Calu3 (cell line): ENCODE measurements at regions not wholly inside any gene's neighbourhood (a gene's known extent, or its start where the extent isn't known, plus 50 kb on each side); places are given as distances from the start of the nearest gene placed in this dataset.
"Not testable (repeated sequence)": the region's sequence is repeated elsewhere in the genome, so short reads cannot be mapped to it uniquely, and the experiment has no call there.

Experiments
- BruUV-seq: library from RNA; stranded (reverse); fragments of 400-500 nt; replicated peaks from 2 replicates; lab custom pipeline; 2021; lab: Mats Ljungman, UMichigan
- CTCF ChIA-PET: fragments of 300-600 bp; sonication (Branson Sonifier 250); formaldehyde crosslinking; loops from one replicate; lab custom pipeline; 2022; ENCODE audit warnings: antibody characterized with exemption; lab: Charles Lee
- DNase-seq: peaks from one replicate; pipeline ENCODE4 v3.0.0; 2022
- H3K27ac Mint-ChIP-seq: one replicate; pipeline ENCODE4 v1.8.0; 2022; ENCODE audit warnings: mixed read lengths; ENCODE audit not compliant: unreplicated experiment
- H3K27me3 Mint-ChIP-seq: one replicate; pipeline ENCODE4 v1.8.0; 2022; ENCODE audit warnings: mixed read lengths; ENCODE audit not compliant: unreplicated experiment
- H3K36me3 Mint-ChIP-seq: one replicate; pipeline ENCODE4 v1.8.0; 2022; ENCODE audit warnings: mild to moderate bottlenecking, moderate library complexity, mixed read lengths; ENCODE audit not compliant: insufficient read depth, unreplicated experiment
- H3K4me1 Mint-ChIP-seq: one replicate; pipeline ENCODE4 v1.8.0; 2022; ENCODE audit warnings: mild to moderate bottlenecking, low read depth, mixed read lengths; ENCODE audit not compliant: unreplicated experiment
- H3K4me3 Mint-ChIP-seq: one replicate; pipeline ENCODE4 v1.8.0; 2022; ENCODE audit warnings: mild to moderate bottlenecking, low read depth, moderate library complexity, mixed read lengths; ENCODE audit not compliant: unreplicated experiment
- H3K9me3 Mint-ChIP-seq: one replicate; pipeline ENCODE4 v1.8.0; 2022; ENCODE audit warnings: low read depth, mixed read lengths; ENCODE audit not compliant: unreplicated experiment
- CTCF ChIP-seq: fragments of 200-600 bp; IDR thresholded peaks from one replicate; pipeline ENCODE4 v1.8.0; 2022; ENCODE audit warnings: antibody characterized with exemption; ENCODE audit not compliant: unreplicated experiment
- intact Hi-C: fragments of 100-400 bp; cut with micrococcal nuclease; formaldehyde crosslinking; loops from one replicate; pipeline ENCODE4 v1.10.0; 2022; ENCODE audit not compliant: unreplicated experiment

GRCh38 chr4:126544276-126544675 is 1088.5 kb upstream of the INTU start:
- CTCF ChIA-PET, result no interaction called here
- TF ChIP-seq CTCF, result no peak
- no peak for DNase-seq
- BruUV-seq, result no TSS peak
- Mint-ChIP-seq H3K27ac (no peak overlapping the region), H3K4me1 (no peaks in the 10 kb centered on the region), H3K4me3 (no peak overlapping the region), H3K27me3 (no peaks in the 10 kb centered on the region), H3K36me3 (no peaks in the 10 kb centered on the region), H3K9me3 (no peaks in the 10 kb centered on the region)
- intact Hi-C loops, result no loop called here

DNA sequence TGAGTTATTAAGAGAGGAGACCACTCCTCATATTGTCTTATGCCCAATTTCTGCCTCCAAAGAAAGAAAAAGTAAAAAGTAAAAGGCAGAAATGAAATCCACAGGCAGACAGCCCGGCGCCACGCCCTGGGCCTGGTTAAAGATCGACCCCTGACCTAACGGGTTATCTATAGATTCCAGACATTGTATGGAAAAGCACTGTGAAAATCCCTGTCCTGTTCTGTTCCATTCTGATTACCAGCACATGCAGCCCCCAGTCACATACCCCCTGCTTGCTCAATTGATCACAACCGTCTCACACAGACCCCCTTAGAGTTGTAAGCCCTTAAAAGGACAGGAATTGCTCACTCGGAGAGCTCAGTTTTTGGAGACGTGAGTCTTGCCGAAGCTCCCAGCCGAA is 1086.6 kb upstream of the INTU start:
- DNase-seq, H3K9me3 Mint-ChIP-seq, H3K27ac Mint-ChIP-seq, H3K36me3 Mint-ChIP-seq, H3K4me1 Mint-ChIP-seq, H3K4me3 Mint-ChIP-seq, BruUV-seq, intact Hi-C loops, H3K27me3 Mint-ChIP-seq: not testable (repeated sequence)
- CTCF ChIA-PET, result interaction anchor here (0.6 kb wide), 1 partner anchor 164 kb away, joined by 3 read pairs; no protein-coding TSS in a partner anchor

GRCh38 chr4:126547352-126547751 is 1085.4 kb upstream of the INTU start:
- Mint-ChIP-seq H3K4me1 (no peaks in the 10 kb centered on the region), H3K36me3 (no peaks in the 10 kb centered on the region), H3K4me3 (no peak overlapping the region), H3K27me3 (no peaks in the 10 kb centered on the region), H3K27ac (no peak overlapping the region), H3K9me3 (no peaks in the 10 kb centered on the region)
- intact Hi-C loops, result no loop called here
- BruUV-seq, result no TSS peak
- no peak for DNase-seq
- CTCF ChIA-PET, result no interaction called here
- TF ChIP-seq CTCF, result no peak

- DNase-seq, result no peak
- CTCF ChIA-PET, result no interaction called here
- H3K4me1 Mint-ChIP-seq, result no peaks in the 10 kb centered on the region
- no peaks in the 10 kb centered on the region for H3K36me3 Mint-ChIP-seq
- no peak overlapping the region for H3K27ac Mint-ChIP-seq
- BruUV-seq, result no TSS peak
- TF ChIP-seq CTCF, result no peak
- no peaks in the 10 kb centered on the region for H3K27me3 Mint-ChIP-seq
- no peaks in the 10 kb centered on the region for H3K9me3 Mint-ChIP-seq
- intact Hi-C loops, result no loop called here
- no peak overlapping the region for H3K4me3 Mint-ChIP-seq
Observed at GRCh38 chr4:126548890-126549289, 1083.9 kb upstream of the INTU start.

DNA sequence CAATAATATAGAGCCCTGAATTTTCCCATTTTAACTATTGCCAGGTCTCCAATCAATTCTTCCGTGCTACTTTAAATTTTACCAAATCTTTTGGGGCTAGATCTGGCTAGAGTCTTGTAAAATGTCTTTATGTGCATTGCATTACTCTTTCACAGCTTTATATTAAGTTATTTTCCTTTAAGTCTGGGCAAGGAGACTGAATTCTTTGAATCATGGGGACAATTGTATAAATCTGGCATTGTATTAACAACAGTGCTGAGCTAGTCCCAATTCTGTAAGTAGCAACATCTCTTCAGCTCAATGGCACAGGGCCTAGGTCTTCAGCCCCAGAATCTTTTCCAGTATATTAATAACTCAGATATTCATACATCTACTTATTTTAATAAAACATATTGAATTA is 1080.4 kb upstream of the INTU start:
- Mint-ChIP-seq H3K27me3 (no peaks in the 10 kb centered on the region), H3K4me1 (no peaks in the 10 kb centered on the region), H3K36me3 (no peaks in the 10 kb centered on the region), H3K4me3 (no peak overlapping the region), H3K9me3 (no peaks in the 10 kb centered on the region), H3K27ac (no peak overlapping the region)
- no TSS peak for BruUV-seq
- CTCF ChIA-PET, result no interaction called here
- DNase-seq, result no peak
- intact Hi-C loops, result no loop called here
- TF ChIP-seq CTCF, result no peak
